NB4 (cell line): ENCODE measurements at regions not wholly inside any gene's neighbourhood (a gene's known extent, or its start where the extent isn't known, plus 50 kb on each side); places are given as distances from the start of the nearest gene placed in this dataset.
"Not testable (repeated sequence)": the region's sequence is repeated elsewhere in the genome, so short reads cannot be mapped to it uniquely, and the experiment has no call there.

ENCODE experiments used
- CTCF ChIP-seq: IDR thresholded peaks from one replicate; pipeline ENCODE4 v1.5.1; 2012; ENCODE audit warnings: low read depth, low read length
- MYC ChIP-seq: IDR thresholded peaks from 2 replicates; pipeline ENCODE4 v1.6.1; 2011; ENCODE audit warnings: low read depth, low read length
- POLR2A ChIP-seq: IDR thresholded peaks from 2 replicates; pipeline ENCODE4 v1.6.1; 2011; ENCODE audit warnings: mild to moderate bottlenecking; ENCODE audit not compliant: insufficient read length; ENCODE audit errors: extremely low read depth
- TF ChIP-seq, protein P1 (sequence below): IDR thresholded peaks from 2 replicates; pipeline ENCODE4 v1.6.1; 2011; ENCODE audit warnings: low read depth, low read length

DNA sequence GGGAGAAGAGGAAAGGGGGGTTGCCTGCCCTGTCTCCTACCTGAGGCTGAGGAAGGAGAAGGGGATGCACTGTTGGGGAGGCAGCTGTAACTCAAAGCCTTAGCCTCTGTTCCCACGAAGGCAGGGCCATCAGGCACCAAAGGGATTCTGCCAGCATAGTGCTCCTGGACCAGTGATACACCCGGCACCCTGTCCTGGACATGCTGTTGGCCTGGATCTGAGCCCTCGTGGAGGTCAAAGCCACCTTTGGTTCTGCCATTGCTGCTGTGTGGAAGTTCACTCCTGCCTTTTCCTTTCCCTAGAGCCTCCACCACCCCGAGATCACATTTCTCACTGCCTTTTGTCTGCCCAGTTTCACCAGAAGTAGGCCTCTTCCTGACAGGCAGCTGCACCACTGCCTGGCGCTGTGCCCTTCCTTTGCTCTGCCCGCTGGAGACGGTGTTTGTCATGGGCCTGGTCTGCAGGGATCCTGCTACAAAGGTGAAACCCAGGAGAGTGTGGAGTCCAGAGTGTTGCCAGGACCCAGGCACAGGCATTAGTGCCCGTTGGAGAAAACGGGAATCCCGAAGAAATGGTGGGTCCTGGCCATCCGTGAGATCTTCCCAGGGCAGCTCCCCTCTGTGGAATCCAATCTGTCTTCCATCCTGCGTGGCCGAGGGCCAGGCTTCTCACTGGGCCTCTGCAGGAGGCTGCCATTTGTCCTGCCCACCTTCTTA lies 267.7 kb downstream of the OR4F29 start:
- TF ChIP-seq CTCF, POLR2A, MYC: not testable (repeated sequence)
- TF ChIP-seq, protein P1, sequence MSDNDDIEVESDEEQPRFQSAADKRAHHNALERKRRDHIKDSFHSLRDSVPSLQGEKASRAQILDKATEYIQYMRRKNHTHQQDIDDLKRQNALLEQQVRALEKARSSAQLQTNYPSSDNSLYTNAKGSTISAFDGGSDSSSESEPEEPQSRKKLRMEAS, result not testable (repeated sequence)
